Activated CD4-positive, alpha-beta T cell treated with anti-CD3 and anti-CD28 coated beads, Interleukin-2, amount 50 U/mL, for 1 hour (primary cell): ENCODE measurements at regions not wholly inside any gene's neighbourhood (a gene's known extent, or its start where the extent isn't known, plus 50 kb on each side); places are given as distances from the start of the nearest gene placed in this dataset.
"Not testable (repeated sequence)": the region's sequence is repeated elsewhere in the genome, so short reads cannot be mapped to it uniquely, and the experiment has no call there.

ENCODE experiments used
- DNase-seq: peaks from one replicate; pipeline ENCODE4 v3.0.0-alpha.2; 2020

- not testable (repeated sequence) for DNase-seq
Measured at GRCh38 chr11:109682788-109683187, 260.8 kb downstream of the C11orf87 start.

- no peak for DNase-seq
Measured at GRCh38 chr11:109695696-109696095, 273.7 kb downstream of the C11orf87 start.

- DNase-seq: no peak
Measured at GRCh38 chr11:109696191-109696897, 274.4 kb downstream of the C11orf87 start.

GRCh38 chr11:109697140-109697843 lies 275.3 kb downstream of the C11orf87 start:
- no peak for DNase-seq

GRCh38 chr11:109698237-109698636 lies 276.2 kb downstream of the C11orf87 start:
- DNase-seq: no peak

GRCh38 chr11:109704432-109704831 lies 282.4 kb downstream of the C11orf87 start:
- DNase-seq: no peak

- no peak for DNase-seq
Measured at GRCh38 chr11:109706945-109707344, 285.0 kb downstream of the C11orf87 start.

- no peak for DNase-seq
Measured at GRCh38 chr11:109707411-109707810, 285.4 kb downstream of the C11orf87 start.

- DNase-seq: no peak
Measured at GRCh38 chr11:109708184-109708583, 286.2 kb downstream of the C11orf87 start.

GRCh38 chr11:109714444-109714843 lies 292.5 kb downstream of the C11orf87 start:
- DNase-seq: not testable (repeated sequence)

- not testable (repeated sequence) for DNase-seq
Measured at GRCh38 chr11:109715424-109715823, 293.4 kb downstream of the C11orf87 start.

GRCh38 chr11:109726061-109726460 lies 304.1 kb downstream of the C11orf87 start:
- no peak for DNase-seq

- no peak for DNase-seq
Measured at GRCh38 chr11:109728056-109728455, 306.1 kb downstream of the C11orf87 start.

- DNase-seq: no peak
Measured at GRCh38 chr11:109729761-109730160, 307.8 kb downstream of the C11orf87 start.

- DNase-seq: no peak
Measured at GRCh38 chr11:109730669-109731068, 308.7 kb downstream of the C11orf87 start.

GRCh38 chr11:109731451-109731850 lies 309.5 kb downstream of the C11orf87 start:
- DNase-seq: no peak

- DNase-seq: no peak
Measured at GRCh38 chr11:109733245-109733644, 311.3 kb downstream of the C11orf87 start.

GRCh38 chr11:109734566-109734965 lies 312.6 kb downstream of the C11orf87 start:
- no peak for DNase-seq

GRCh38 chr11:109735128-109735527 lies 313.1 kb downstream of the C11orf87 start:
- DNase-seq: no peak

GRCh38 chr11:109739379-109739778 lies 317.4 kb downstream of the C11orf87 start:
- DNase-seq: no peak

- DNase-seq: no peak
Measured at GRCh38 chr11:109745996-109746625, 324.1 kb downstream of the C11orf87 start.

GRCh38 chr11:109747839-109748238 lies 325.8 kb downstream of the C11orf87 start:
- no peak for DNase-seq

GRCh38 chr11:109749476-109749875 lies 327.5 kb downstream of the C11orf87 start:
- no peak for DNase-seq

GRCh38 chr11:109750964-109751363 lies 329.0 kb downstream of the C11orf87 start:
- DNase-seq: no peak
